ENCODE measurements at regions not wholly inside any gene's neighbourhood (a gene's known extent, or its start where the extent isn't known, plus 50 kb on each side); places are given as distances from the start of the nearest gene placed in this dataset.
"Not testable (repeated sequence)": the region's sequence is repeated elsewhere in the genome, so short reads cannot be mapped to it uniquely, and the experiment has no call there.

DNA sequence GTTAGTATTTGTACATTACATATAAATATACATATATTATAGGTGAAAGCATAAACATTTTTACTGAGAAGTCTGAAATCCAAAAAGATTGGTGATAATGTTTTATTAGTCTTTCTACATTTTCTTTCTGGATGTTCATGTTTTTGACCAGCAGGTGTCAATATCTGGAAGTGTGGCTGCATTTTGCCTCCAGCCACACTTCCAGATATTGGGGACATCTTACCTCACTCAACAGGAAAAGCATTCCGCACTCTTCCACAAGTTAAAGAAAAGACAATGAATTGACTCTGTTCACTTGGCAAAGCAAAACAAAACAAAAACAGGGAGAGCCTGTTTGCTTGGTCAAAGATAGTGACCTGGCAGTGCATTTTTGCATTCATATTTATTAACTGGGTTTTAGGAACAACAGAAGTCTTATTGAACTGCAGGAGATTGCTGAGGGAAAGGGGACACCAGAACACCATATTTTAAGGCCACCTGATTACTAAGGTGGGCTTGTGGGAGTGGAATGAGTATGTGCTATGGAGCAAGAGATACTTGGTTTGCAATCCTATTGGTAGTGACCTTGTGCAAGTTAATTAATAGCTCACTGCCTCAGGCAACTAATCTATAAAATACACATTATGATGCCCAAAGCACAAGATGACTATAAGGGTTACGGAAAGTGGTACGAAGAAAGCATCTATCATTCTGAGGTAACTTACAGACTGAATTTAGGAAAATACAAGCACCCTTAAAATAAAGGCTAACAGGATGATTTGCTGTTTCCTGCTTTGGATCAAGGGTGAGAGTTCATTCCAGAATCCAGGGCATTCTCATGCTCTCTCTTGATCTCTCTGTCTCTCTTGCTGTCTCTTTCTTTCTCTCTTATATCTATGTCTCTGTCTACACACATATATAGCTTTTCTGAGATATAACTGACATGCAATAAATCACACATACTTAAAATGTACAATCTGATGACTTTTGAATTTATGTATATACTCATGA, 389.9 kb upstream of the EMCN start:
- H3K4me3 ChIP-seq (ENCODE audit: low read depth, low read length) = no peak overlapping the region
- H3K36me3 ChIP-seq (ENCODE audit: insufficient read depth, low read length) = no peaks in the 10 kb centered on the region
- no peak overlapping the region for H2AFZ ChIP-seq (ENCODE audit: low read length, unreplicated experiment)
- no peaks in the 10 kb centered on the region for H3K79me2 ChIP-seq (ENCODE audit: control insufficient read depth, insufficient read depth, low read length, unreplicated experiment)
- H3K27ac ChIP-seq (ENCODE audit: low read depth, low read length) = no peak overlapping the region
- H3K27me3 ChIP-seq (ENCODE audit: insufficient read depth, low read length) = no peaks in the 10 kb centered on the region
- no peaks in the 10 kb centered on the region for H3K4me1 ChIP-seq (ENCODE audit: control insufficient read depth, insufficient read depth, low read length, unreplicated experiment)

DNA sequence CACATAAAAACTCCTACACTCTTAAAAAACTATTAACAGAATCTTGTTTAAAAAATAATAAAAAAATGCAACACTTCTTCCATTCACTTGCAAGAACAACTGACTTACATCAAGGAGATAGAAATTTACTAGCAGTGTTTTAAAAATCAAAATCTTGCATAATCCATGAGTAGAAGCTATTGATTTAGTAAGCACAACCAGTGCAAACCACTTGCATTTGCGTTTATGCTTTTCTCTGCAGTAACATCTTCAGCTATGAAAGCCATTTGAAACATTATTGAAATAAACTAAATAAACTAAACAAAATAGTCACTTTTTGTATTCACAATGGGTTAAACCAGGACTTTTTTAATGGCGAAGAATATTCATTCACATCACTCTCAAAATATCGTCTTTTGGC, 389.2 kb upstream of the EMCN start:
- no peak overlapping the region for H2AFZ ChIP-seq (ENCODE audit: low read length, unreplicated experiment)
- no peak overlapping the region for H3K4me3 ChIP-seq (ENCODE audit: low read depth, low read length)
- no peaks in the 10 kb centered on the region for H3K79me2 ChIP-seq (ENCODE audit: control insufficient read depth, insufficient read depth, low read length, unreplicated experiment)
- no peaks in the 10 kb centered on the region for H3K27me3 ChIP-seq (ENCODE audit: insufficient read depth, low read length)
- H3K36me3 ChIP-seq (ENCODE audit: insufficient read depth, low read length) = no peaks in the 10 kb centered on the region
- no peaks in the 10 kb centered on the region for H3K4me1 ChIP-seq (ENCODE audit: control insufficient read depth, insufficient read depth, low read length, unreplicated experiment)
- H3K27ac ChIP-seq (ENCODE audit: low read depth, low read length) = no peak overlapping the region

GRCh38 chr4:100900945-100901344, 383.1 kb upstream of the EMCN start:
- H3K4me3 ChIP-seq (ENCODE audit: low read depth, low read length) = not testable (repeated sequence)

DNA sequence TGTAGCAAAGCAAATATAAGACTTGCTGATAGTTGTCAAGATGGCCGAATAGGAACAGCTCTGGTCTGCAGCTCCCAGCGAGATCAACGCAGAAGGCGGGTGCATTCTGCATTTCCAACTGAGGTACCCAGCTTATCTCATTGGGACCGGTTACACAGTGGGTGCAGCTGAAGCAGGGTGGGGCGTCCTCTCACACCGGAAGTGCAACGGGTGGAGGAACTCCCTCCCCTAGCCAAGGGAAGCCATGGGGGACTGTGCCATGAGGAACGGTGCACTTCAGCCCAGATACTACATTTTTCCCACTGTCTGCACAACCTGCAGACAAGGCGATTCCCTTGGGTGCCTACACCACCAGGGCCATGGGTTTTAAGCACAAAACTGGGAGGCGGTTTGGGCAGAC, 382.3 kb upstream of the EMCN start:
- Histone ChIP-seq H3K4me3 (ENCODE audit: low read depth, low read length) (no peak overlapping the region), H3K36me3 (ENCODE audit: insufficient read depth, low read length) (no peaks in the 10 kb centered on the region), H3K79me2 (ENCODE audit: control insufficient read depth, insufficient read depth, low read length, unreplicated experiment) (no peaks in the 10 kb centered on the region), H3K27ac (ENCODE audit: low read depth, low read length) (no peak overlapping the region), H3K4me1 (ENCODE audit: control insufficient read depth, insufficient read depth, low read length, unreplicated experiment) (no peaks in the 10 kb centered on the region), H3K27me3 (ENCODE audit: insufficient read depth, low read length) (no peaks in the 10 kb centered on the region), H2AFZ (ENCODE audit: low read length, unreplicated experiment) (no peak overlapping the region)

More at GRCh38 chr4:100900945-100901344, 383.1 kb upstream of the EMCN start:
- H3K36me3 ChIP-seq (ENCODE audit: insufficient read depth, low read length); H3K27ac ChIP-seq (ENCODE audit: low read depth, low read length); H2AFZ ChIP-seq (ENCODE audit: low read length, unreplicated experiment); H3K27me3 ChIP-seq (ENCODE audit: insufficient read depth, low read length); H3K79me2 ChIP-seq (ENCODE audit: control insufficient read depth, insufficient read depth, low read length, unreplicated experiment); H3K4me1 ChIP-seq (ENCODE audit: control insufficient read depth, insufficient read depth, low read length, unreplicated experiment): not testable (repeated sequence)

GRCh38 chr4:100898844-100899243, 381.0 kb upstream of the EMCN start:
- Histone ChIP-seq H3K79me2 (ENCODE audit: control insufficient read depth, insufficient read depth, low read length, unreplicated experiment) (no peaks in the 10 kb centered on the region), H2AFZ (ENCODE audit: low read length, unreplicated experiment) (no peak overlapping the region), H3K36me3 (ENCODE audit: insufficient read depth, low read length) (no peaks in the 10 kb centered on the region), H3K27me3 (ENCODE audit: insufficient read depth, low read length) (no peaks in the 10 kb centered on the region), H3K4me1 (ENCODE audit: control insufficient read depth, insufficient read depth, low read length, unreplicated experiment) (no peaks in the 10 kb centered on the region), H3K27ac (ENCODE audit: low read depth, low read length) (no peak overlapping the region), H3K4me3 (ENCODE audit: low read depth, low read length) (no peak overlapping the region)

GRCh38 chr4:100895556-100896197, 377.9 kb upstream of the EMCN start:
- Histone ChIP-seq H3K36me3 (ENCODE audit: insufficient read depth, low read length) (no peaks in the 10 kb centered on the region), H3K27me3 (ENCODE audit: insufficient read depth, low read length) (no peaks in the 10 kb centered on the region), H2AFZ (ENCODE audit: low read length, unreplicated experiment) (peak overlapping the region; percentile 86), H3K79me2 (ENCODE audit: control insufficient read depth, insufficient read depth, low read length, unreplicated experiment) (no peaks in the 10 kb centered on the region), H3K4me3 (ENCODE audit: low read depth, low read length) (peak overlapping the region; percentile 74), H3K4me1 (ENCODE audit: control insufficient read depth, insufficient read depth, low read length, unreplicated experiment) (no peaks in the 10 kb centered on the region), H3K27ac (ENCODE audit: low read depth, low read length) (no peak overlapping the region)

- Histone ChIP-seq H3K4me1 (ENCODE audit: control insufficient read depth, insufficient read depth, low read length, unreplicated experiment) (no peaks in the 10 kb centered on the region), H3K79me2 (ENCODE audit: control insufficient read depth, insufficient read depth, low read length, unreplicated experiment) (no peaks in the 10 kb centered on the region), H3K4me3 (ENCODE audit: low read depth, low read length) (no peak overlapping the region), H3K36me3 (ENCODE audit: insufficient read depth, low read length) (no peaks in the 10 kb centered on the region), H3K27ac (ENCODE audit: low read depth, low read length) (no peak overlapping the region), H3K27me3 (ENCODE audit: insufficient read depth, low read length) (no peaks in the 10 kb centered on the region), H2AFZ (ENCODE audit: low read length, unreplicated experiment) (no peak overlapping the region)
These were observed 376.6 kb upstream of the EMCN start for GRCh38 chr4:100894339-100894870.

DNA sequence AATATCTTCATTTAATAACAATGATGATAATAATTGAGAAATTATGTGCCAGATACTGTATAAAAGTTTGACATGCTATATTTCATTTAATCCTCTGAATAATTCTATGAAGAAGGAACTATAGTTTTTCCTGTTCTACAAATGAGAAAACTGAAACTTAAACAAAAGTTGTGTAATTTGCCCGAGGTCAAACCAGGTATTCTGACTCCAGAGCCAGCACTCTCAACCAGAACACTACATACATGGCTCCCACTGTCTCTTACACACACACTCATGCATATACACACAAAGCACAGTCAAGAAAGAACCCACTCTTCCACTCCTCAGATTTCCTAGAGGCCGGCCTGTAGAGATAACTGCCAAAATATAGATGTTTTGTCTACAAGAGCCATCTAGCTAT, 374.0 kb upstream of the EMCN start:
- H3K27me3 ChIP-seq (ENCODE audit: insufficient read depth, low read length) = no peaks in the 10 kb centered on the region
- no peaks in the 10 kb centered on the region for H3K36me3 ChIP-seq (ENCODE audit: insufficient read depth, low read length)
- peak overlapping the region; percentile 23 for H2AFZ ChIP-seq (ENCODE audit: low read length, unreplicated experiment)
- no peaks in the 10 kb centered on the region for H3K4me1 ChIP-seq (ENCODE audit: control insufficient read depth, insufficient read depth, low read length, unreplicated experiment)
- no peak overlapping the region for H3K27ac ChIP-seq (ENCODE audit: low read depth, low read length)
- H3K4me3 ChIP-seq (ENCODE audit: low read depth, low read length) = no peak overlapping the region
- H3K79me2 ChIP-seq (ENCODE audit: control insufficient read depth, insufficient read depth, low read length, unreplicated experiment) = no peaks in the 10 kb centered on the region

DNA sequence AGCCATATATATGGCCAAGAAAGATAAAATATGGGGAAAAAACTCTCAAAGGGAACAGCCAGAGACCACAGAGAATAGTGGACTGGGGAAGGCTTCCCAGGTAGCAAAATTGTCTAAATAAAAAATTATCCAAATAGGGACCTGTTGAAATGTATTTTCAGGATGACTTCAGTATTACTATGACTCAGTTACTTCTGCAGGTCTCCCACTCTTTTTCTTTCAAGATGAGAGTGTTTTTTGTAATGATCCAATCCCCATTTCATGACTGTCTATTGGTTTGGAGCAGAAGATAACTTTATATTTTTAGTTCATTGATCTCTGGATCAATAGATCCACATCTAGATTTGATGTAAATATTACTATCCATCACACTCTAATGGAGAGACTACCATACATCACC, 372.1 kb upstream of the EMCN start:
- H3K4me3 ChIP-seq (ENCODE audit: low read depth, low read length) = no peak overlapping the region
- no peak overlapping the region for H2AFZ ChIP-seq (ENCODE audit: low read length, unreplicated experiment)
- H3K27me3 ChIP-seq (ENCODE audit: insufficient read depth, low read length) = no peaks in the 10 kb centered on the region
- no peaks in the 10 kb centered on the region for H3K4me1 ChIP-seq (ENCODE audit: control insufficient read depth, insufficient read depth, low read length, unreplicated experiment)
- H3K36me3 ChIP-seq (ENCODE audit: insufficient read depth, low read length) = no peaks in the 10 kb centered on the region
- H3K27ac ChIP-seq (ENCODE audit: low read depth, low read length) = no peak overlapping the region
- H3K79me2 ChIP-seq (ENCODE audit: control insufficient read depth, insufficient read depth, low read length, unreplicated experiment) = no peaks in the 10 kb centered on the region

DNA sequence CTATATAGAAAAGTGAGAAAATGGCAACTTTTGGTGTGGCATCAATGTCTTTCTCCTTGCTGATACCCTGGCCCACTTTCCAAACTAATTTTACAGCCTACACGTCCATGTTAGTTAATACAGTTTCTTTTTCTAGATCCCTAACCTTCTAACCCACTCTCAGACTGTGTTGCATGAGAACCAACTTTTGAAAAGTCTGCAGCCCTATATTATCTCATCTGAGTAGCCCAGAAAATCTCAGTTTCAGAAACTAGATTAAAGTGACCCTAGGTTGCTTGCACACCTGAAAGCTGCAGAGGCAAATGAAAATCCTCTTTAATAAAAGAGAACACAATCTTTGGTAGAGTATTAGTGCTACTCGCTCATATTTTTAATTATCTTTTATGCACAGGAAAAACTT, 371.6 kb upstream of the EMCN start:
- Histone ChIP-seq H3K36me3 (ENCODE audit: insufficient read depth, low read length) (no peaks in the 10 kb centered on the region), H3K27me3 (ENCODE audit: insufficient read depth, low read length) (no peaks in the 10 kb centered on the region), H2AFZ (ENCODE audit: low read length, unreplicated experiment) (peak overlapping the region; percentile 17), H3K4me1 (ENCODE audit: control insufficient read depth, insufficient read depth, low read length, unreplicated experiment) (no peaks in the 10 kb centered on the region), H3K79me2 (ENCODE audit: control insufficient read depth, insufficient read depth, low read length, unreplicated experiment) (no peaks in the 10 kb centered on the region), H3K27ac (ENCODE audit: low read depth, low read length) (no peak overlapping the region), H3K4me3 (ENCODE audit: low read depth, low read length) (no peak overlapping the region)

Data from ACC112 (cell line).